GM10248 (cell line): ENCODE measurements at regions not wholly inside any gene's neighbourhood (a gene's known extent, or its start where the extent isn't known, plus 50 kb on each side); places are given as distances from the start of the nearest gene placed in this dataset.

ENCODE experiments used
- CTCF ChIA-PET: fragments of 300-600 bp; sonication (Branson Sonifier 250); formaldehyde crosslinking; extraction: SDS; loops from one replicate; lab custom pipeline; 2021; ENCODE audit warnings: antibody characterized with exemption; lab: Yijun Ruan, JAX
- POLR2A ChIA-PET: fragments of 350-650 bp; sonication (Branson Sonifier 250); formaldehyde crosslinking; extraction: SDS; loops from one replicate; lab custom pipeline; 2020; ENCODE audit warnings: antibody characterized with exemption; lab: Yijun Ruan, JAX
- DNase-seq: peaks from one replicate; pipeline ENCODE4 v3.0.0; 2012; ENCODE audit errors: extremely low spot score
- TF ChIP-seq, protein P1 (sequence below): IDR thresholded peaks from 2 replicates; pipeline ENCODE4 v1.5.1; 2012; ENCODE audit warnings: mild to moderate bottlenecking, low read depth; ENCODE audit errors: extremely low read depth, missing control alignments, control extremely low read depth

DNA sequence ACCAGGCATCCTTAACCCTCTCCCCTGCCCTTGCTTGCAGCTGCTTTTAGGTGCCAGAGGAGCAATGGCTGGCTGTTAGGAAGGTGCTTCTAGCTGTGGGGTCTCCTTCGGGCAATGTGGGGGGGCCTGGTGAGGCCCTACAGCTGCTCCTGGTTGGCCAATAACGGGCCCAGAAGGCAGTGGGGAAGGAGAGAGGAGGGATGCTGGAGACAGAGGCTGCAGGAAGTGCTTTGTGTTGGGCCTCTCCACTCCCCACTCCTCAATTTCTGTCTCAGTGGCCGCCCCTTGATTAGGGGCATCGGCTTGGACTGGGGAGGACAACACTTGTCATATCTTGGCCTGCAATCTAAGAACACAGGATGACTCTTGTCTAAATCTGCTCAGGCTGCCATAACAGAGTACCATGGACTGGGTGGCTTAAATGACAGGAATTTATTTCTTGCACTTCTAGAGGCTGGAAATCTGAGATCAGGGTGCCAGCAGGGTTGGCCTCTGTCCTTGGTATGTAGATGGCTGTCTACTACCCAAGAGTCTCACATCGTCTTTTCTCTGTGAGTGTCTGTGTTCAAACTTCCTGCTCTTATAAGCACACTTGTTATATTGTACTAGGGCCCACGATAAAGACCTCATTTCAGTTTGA is 374.3 kb downstream of the MID1IP1 start:
- CTCF ChIA-PET, result no interaction called here

DNA sequence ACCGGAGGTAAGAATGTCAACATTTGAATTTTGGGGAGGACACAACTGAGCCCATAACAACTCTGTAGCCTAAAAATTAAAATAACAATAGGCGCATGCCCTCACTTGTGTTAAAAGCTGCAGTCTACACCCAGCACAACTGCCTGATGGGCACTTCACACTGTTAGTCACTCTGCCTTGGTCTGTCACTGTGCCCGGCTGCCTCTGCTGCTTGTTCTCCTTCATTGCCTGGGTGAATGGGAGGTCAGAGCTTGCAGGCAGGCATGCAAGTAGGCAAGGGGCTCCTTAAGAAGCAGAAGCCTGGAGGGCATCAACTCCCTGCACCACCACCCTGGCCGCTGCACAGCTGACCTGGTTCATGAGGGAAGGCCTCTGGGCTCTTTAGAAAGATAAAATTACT is 374.8 kb downstream of the MID1IP1 start:
- ChIA-PET CTCF (no interaction called here), POLR2A (no interaction called here)
- no peak for DNase-seq
- TF ChIP-seq, protein P1, sequence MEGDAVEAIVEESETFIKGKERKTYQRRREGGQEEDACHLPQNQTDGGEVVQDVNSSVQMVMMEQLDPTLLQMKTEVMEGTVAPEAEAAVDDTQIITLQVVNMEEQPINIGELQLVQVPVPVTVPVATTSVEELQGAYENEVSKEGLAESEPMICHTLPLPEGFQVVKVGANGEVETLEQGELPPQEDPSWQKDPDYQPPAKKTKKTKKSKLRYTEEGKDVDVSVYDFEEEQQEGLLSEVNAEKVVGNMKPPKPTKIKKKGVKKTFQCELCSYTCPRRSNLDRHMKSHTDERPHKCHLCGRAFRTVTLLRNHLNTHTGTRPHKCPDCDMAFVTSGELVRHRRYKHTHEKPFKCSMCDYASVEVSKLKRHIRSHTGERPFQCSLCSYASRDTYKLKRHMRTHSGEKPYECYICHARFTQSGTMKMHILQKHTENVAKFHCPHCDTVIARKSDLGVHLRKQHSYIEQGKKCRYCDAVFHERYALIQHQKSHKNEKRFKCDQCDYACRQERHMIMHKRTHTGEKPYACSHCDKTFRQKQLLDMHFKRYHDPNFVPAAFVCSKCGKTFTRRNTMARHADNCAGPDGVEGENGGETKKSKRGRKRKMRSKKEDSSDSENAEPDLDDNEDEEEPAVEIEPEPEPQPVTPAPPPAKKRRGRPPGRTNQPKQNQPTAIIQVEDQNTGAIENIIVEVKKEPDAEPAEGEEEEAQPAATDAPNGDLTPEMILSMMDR, result no peak

More for the DNA sequence above, 374.3 kb downstream of the MID1IP1 start:
- POLR2A ChIA-PET, result no interaction called here
- no peak for DNase-seq
- TF ChIP-seq, protein P1, result no peak

GRCh38 chrX:39189431-39189830 is 388.2 kb downstream of the MID1IP1 start:
- POLR2A ChIA-PET, result no interaction called here
- DNase-seq, result no peak
- CTCF ChIA-PET, result no interaction called here
- TF ChIP-seq, protein P1, result no peak

DNA sequence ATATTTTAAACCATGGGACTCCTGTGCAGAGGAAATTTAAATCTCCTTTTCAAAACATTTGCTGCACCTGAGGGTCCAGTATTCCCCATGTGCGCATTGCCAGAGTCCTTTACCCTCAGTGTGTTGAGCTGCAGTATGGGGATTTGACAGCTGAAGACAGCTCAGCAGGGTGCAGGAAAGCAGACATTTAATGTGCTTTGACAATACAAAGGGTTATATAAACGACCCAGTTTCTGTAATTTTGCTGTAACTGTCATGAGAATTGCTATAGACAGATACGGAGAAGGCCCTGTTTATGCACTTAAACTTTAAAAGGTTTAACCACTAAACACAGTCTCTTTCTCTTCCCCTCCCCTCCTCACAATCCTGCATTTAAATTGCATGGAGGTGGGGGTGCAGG is 393.4 kb downstream of the MID1IP1 start:
- TF ChIP-seq, protein P1, result no peak
- ChIA-PET POLR2A (no interaction called here), CTCF (interaction anchor here (0.8 to 1.4 kb wide), 5 partner anchors 12 to 426 kb away, joined by 3 read pairs; no protein-coding TSS in a partner anchor)
- DNase-seq, result no peak

DNA sequence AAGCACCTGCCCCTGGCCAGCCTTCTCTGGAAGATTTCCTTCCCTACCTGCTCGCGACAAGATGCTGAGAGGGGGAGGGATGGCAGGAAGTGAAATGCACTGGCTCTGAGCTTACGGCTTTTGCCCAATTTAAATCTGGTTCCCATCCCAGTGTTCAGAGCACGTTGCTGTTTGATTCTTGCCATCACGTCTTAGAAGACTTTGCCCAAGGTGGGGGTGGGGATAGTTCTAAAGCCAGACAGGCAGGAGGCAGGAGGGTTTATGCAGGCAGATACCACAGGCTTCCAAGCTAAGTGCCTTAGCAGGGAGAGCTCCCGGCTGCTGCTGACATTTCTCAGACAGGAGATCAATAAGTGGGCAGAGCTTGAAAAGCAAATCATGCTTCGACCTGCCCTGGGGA is 393.9 kb downstream of the MID1IP1 start:
- CTCF ChIA-PET, result interaction anchor here (1.3 to 1.4 kb wide), 5 partner anchors 9 to 427 kb away, joined by 3 to 4 read pairs (median 3); no protein-coding TSS in a partner anchor
- TF ChIP-seq, protein P1, result no peak
- no peak for DNase-seq
- POLR2A ChIA-PET, result no interaction called here

- POLR2A ChIA-PET, result no interaction called here
- peak; percentile 56 for DNase-seq
- TF ChIP-seq, protein P1, result no peak
- CTCF ChIA-PET, result interaction anchor here (1.1 to 1.4 kb wide), 7 partner anchors 10 to 428 kb away, joined by 3 to 5 read pairs (median 3); no protein-coding TSS in a partner anchor
Measured at GRCh38 chrX:39196192-39197102, 395.2 kb downstream of the MID1IP1 start.
